SHP77 treated with DMSO at 0.1 percent for 48 hours (cell line): ENCODE measurements at regions not wholly inside any gene's neighbourhood (a gene's known extent, or its start where the extent isn't known, plus 50 kb on each side); places are given as distances from the start of the nearest gene placed in this dataset.

Source experiments
- DNase-seq: peaks from one replicate; lab custom pipeline; 2025; lab: John Stamatoyannopoulos, UW

GRCh38 chr19:33898062-33898677 is 101.5 kb downstream of the KCTD15 start:
- DNase-seq, result no peak

- no peak for DNase-seq
Observed at GRCh38 chr19:33900817-33901216, 104.1 kb downstream of the KCTD15 start.

DNA sequence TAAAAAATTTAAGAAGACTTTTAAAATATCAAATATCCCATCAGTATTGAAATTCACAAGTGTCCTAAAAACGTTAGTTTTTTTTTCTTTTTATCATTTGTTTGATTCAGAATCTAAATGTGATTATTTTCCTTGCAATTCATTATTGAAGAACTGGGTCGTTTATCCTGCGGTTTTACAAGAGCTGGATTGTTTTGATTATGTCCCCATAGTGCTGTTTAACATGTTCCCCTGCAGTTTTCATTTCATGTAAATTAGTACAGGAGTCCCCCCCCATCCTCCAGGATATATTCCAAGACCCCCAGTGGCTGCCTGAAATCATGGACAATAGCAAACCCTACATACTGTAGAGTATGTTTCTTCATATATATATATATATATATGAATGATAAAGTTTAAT is 105.7 kb downstream of the KCTD15 start:
- no peak for DNase-seq

DNA sequence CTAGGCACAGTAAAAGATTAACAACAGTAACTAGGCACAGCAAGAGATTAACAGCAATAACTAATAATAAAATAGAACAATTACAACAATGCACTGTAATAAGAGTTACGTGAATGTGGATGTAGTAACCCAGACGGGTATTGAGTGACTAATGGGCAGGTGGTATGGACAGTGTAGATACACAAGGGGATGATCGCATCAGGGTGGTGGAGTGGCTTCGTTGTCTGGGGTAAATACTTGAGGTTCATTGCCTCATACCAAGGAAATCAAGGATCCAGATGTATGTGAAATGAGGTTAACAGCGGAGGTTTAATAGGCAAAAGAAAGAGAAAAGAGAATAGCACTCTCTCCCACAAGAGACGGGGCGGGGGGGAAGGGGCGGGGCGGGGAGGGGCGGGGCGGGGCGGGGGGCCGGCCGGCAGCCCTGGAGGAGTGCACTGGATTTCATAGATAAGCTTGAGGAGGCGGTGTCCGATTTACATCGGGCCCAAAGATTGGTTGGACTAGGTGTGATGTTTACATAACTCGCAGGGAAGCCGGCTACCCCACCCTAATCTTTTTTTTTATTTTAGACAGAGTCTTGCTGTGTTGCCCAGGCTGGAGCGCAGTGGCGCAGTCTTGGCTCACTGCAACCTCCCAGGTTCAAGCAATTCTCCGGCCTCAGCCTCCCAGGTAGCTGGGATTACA is 106.3 kb downstream of the KCTD15 start:
- no peak for DNase-seq

GRCh38 chr19:33903489-33903850 is 106.8 kb downstream of the KCTD15 start:
- DNase-seq, result no peak

DNA sequence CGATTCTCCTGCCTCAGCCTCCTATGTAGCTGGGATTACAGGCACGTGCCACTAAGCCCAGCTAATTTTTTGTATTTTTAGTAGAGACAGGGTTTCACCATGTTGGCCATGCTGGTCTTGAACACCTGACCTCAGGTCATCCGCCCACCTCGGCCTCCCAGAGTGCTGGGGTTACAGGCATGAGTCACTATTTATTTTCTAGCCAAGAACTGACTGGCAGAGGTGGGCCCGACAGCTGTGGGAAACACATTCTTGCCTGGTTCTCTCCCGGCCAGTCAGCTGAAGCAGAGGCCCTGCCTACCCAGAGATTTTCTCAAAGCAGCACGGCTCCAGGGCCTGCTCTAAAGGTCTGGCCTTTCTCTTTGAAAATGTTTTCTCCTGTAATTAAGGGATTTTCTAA is 108.0 kb downstream of the KCTD15 start:
- no peak for DNase-seq

DNA sequence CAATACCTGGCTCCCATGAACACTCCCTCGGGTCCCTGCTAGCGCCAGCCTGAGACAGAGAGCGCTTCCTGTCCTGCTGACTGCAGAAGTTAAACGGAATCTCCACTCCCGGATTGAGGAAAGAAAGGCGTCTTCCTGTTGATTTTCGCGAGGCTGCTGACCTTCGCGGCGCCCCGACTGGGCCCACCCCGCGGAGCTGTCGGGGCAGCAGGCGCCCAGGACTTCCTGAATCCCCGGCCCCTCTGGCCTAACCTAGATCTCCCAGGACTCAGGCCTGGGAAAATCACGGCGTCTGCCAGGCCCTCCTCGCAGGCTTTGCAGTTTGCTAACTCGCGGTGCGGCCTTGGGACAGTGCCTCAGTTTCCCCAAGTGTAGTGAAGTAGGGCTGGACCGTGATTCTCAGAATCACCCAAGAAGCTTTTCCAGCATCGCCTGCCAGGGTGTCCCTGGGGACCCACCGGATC is 108.8 kb downstream of the KCTD15 start:
- no peak for DNase-seq

DNA sequence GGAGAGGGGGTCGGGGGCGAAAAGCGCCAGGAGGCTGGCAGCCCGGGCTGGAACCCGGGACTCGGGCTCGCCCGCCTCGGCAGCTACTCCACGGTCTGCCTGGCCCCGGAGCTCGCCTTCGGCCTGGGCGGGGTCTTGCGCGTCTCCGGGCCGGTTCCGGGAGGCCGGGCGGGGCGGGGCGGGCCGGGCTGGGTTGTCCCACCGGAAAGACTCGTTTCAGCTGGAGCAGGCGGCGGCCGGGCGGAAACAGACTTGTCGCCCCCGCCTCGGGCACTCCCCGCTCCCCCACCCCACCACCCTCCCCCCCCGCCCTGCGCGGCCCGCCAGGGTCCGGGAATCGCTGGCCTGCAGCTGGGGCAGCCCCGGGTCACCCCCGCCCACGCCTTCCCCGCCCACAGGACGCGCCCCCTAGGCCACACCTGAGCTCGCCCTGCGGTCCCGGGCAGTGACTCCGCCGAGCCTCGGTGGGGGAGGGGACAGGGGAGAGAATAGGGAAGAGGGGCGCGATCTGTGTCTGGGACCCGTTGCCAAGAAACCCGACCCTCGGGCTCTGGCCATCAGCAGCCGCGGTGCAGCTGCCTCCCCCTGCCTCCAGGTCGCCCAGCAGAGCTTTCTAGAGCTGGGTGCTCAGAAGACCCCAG is 109.4 kb downstream of the KCTD15 start:
- DNase-seq, result no peak

- no peak for DNase-seq
Observed at GRCh38 chr19:33906578-33907335, 110.1 kb downstream of the KCTD15 start.

- no peak for DNase-seq
Observed at GRCh38 chr19:33910922-33911321, 114.3 kb downstream of the KCTD15 start.

GRCh38 chr19:33914599-33914998 is 117.9 kb downstream of the KCTD15 start:
- no peak for DNase-seq

- DNase-seq, result no peak
Observed at GRCh38 chr19:33916792-33917191, 120.1 kb downstream of the KCTD15 start.

- DNase-seq, result no peak
Observed at GRCh38 chr19:33919291-33919690, 122.6 kb downstream of the KCTD15 start.

DNA sequence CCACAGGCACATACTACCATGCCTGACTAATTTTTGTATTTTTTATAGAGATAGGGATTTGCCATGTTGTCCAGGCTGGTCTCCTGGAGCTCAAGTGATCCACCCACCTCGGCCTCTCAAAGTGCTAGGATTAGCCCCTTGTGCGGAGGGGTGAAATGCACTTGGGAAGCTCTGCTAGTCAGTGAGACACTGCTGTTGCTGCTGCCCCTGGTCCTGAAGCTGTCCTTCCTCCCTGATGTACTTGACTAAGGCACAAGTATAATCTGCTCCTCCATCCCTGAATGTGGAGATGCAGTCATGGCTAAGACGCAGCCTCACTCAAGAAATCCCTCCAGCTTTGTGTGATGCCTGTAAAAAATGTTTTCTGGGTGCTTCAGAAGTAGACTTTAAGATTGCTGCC is 124.5 kb downstream of the KCTD15 start:
- no peak for DNase-seq

GRCh38 chr19:33926306-33926705 is 129.6 kb downstream of the KCTD15 start:
- DNase-seq, result no peak

DNA sequence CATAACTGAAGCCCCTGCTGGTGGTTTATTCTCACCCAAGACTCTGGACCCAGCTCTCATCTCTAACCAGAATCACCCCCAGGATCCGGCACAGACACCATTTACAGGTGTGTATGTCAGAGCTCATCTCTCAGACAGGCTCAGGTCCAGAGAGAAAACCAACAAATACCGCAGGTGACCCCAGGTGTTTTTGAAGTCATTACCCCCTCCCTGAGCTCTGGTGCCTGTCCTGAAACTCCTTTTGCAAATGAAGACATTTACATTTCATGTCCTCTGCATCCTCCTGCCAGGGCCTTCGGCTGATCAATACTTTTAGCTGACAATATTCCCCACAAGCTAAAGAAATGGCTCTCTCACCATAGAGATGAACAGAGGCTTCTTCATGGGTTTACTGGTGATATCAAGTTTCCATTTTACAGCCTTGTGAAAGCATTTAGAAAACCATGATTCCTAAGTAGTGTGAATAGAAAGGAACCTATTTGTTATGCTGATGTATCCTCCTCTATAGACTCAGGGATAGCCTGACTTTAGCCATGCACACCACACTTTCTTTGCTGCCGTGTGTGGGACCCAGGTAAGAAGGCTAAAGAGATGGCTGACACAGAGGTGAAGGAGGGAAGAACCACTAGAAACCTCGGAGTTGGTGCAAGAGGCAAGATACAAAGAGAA is 131.3 kb downstream of the KCTD15 start:
- no peak for DNase-seq

DNA sequence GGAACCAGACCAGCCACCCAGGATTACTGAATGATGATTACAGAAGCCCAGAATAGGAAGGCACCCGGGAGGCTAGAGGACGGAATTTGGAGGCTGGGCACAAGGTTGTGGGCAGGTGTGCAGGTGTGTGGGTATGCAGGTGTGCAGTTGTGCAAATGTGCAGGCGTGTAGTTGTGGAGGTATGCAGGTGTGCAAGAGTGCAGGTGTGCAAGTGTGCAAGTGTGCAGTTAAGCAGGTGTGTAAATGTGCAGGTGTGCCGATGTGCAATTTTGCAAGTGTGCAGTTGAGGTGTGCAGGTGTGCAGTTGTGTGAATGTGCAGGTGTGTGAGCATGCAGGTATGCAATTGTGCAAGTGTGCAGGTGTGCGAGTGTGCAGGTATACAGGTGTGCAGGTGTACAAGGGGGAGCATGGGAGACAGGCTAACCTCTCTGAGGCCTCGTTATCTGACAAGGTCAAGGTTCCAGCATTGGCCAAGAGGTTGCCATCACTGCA is 131.8 kb downstream of the KCTD15 start:
- DNase-seq, result no peak

- no peak for DNase-seq
Observed at GRCh38 chr19:33933931-33934330, 137.3 kb downstream of the KCTD15 start.

DNA sequence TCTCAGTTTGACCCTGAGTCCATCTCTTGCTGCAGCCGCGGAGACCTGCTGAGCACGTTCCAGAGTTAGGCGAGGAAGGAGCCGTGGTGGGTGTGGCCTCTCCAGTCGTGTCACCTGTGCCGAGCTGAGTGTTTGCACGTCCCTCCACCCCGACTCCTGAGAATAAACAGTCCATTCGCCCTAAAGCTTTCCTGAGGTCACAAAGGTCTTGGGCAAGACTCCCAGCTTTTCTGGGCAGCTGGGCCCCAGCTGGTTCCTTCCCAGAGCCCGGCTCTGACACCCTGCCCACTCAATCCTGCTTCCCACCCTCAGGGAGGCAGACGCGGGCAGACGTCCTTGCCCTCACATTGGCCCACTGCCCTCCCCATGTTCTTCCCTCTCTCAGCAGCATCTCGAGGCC is 142.2 kb downstream of the KCTD15 start:
- no peak for DNase-seq

DNA sequence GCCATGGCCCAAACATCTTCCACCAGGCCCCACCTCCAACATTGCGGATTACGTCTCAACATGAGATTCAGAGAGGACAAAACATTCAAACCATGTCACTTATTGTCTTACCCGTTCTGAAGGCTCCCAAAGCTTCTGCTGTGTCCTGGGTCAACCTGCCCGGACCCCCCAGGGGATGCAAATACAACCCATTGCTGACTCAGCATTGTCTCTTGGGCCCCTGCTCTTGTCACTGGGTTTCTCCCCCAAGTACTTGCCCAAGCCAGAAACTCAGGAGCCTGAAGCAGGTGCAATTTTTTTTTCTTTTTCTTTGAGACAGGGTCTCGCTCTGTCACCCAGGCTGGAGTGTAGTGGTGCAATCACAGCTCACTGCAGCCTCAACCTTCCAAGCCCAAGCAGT is 144.5 kb downstream of the KCTD15 start:
- DNase-seq, result no peak

DNA sequence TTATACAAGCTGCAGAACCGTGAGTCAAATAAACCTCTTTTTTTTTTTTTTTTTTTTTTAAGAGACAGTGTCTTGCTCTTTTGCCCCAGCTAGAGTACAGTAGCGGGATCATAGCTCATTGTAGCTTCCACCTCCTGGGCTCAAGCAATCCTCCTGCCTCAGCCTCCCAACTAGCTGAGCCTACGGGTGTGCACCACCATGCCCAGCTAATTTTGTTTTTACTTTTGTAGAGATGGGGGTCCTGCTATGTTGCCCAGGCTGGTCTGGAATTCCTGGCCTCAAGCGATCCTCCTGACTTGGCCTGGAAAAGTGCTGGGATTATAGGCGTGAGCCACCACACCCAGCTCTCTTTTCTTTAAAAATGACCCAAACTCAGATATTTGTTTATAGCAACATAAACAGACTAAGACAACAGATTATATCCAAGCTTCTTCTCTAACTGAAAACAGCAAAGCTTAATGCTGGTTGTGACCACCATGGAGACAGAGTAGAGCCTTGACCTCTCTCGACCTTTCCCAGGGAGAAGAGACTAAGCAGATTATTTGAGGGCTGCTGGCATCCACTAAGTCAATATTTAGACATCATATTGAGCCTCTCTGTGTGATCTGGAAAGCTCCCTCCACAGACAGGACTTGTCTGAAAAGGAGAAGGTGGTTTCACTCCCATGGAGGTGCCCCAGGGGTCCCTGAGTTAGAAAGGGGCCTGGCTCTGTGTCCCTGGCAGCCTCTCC is 150.0 kb downstream of the KCTD15 start:
- DNase-seq, result no peak
